ENCODE measurements at regions not wholly inside any gene's neighbourhood (a gene's known extent, or its start where the extent isn't known, plus 50 kb on each side); places are given as distances from the start of the nearest gene placed in this dataset.

GRCh38 chr3:159265705-159266104 is 463.9 kb downstream of the MFSD1 start (continued):
- TF ChIP-seq MAX (IDR thresholded peaks at IDR 0.05; ENCODE audit: low read depth) (no peak), MEF2A (IDR thresholded peaks at IDR 0.05; ENCODE audit: borderline replicate concordance, low read depth) (no peak), ELF1 (IDR thresholded peaks at IDR 0.05) (no peak), TEAD4 (IDR thresholded peaks at IDR 0.05; ENCODE audit: borderline replicate concordance, insufficient read depth) (no peak), ZBTB33 (IDR thresholded peaks at IDR 0.05; ENCODE audit: borderline replicate concordance, low read depth) (no peak), EZH2phosphoT487 (IDR thresholded peaks at IDR 0.05; ENCODE audit: borderline replicate concordance, low read depth) (no peak), SIN3A (IDR thresholded peaks at IDR 0.05; ENCODE audit: borderline replicate concordance, low read depth, low read length) (no peak), RXRA (IDR thresholded peaks at IDR 0.05; ENCODE audit: borderline replicate concordance, low read depth) (no peak), SMC3 (IDR thresholded peaks at IDR 0.05; ENCODE audit: low read depth, low read length) (no peak), IRF3 (IDR thresholded peaks at IDR 0.05; ENCODE audit: low read depth, low read length) (no peak), YY1 (IDR thresholded peaks at IDR 0.05; ENCODE audit: low read depth) (no peak), NFIC (IDR thresholded peaks at IDR 0.05; ENCODE audit: borderline replicate concordance) (no peak), FOSL2 (IDR thresholded peaks at IDR 0.05; ENCODE audit: borderline replicate concordance, low read depth) (no peak), RCOR1 (IDR thresholded peaks at IDR 0.05; ENCODE audit: low read length) (peak; percentile 95)
- TF ChIP-seq, protein P1, sequence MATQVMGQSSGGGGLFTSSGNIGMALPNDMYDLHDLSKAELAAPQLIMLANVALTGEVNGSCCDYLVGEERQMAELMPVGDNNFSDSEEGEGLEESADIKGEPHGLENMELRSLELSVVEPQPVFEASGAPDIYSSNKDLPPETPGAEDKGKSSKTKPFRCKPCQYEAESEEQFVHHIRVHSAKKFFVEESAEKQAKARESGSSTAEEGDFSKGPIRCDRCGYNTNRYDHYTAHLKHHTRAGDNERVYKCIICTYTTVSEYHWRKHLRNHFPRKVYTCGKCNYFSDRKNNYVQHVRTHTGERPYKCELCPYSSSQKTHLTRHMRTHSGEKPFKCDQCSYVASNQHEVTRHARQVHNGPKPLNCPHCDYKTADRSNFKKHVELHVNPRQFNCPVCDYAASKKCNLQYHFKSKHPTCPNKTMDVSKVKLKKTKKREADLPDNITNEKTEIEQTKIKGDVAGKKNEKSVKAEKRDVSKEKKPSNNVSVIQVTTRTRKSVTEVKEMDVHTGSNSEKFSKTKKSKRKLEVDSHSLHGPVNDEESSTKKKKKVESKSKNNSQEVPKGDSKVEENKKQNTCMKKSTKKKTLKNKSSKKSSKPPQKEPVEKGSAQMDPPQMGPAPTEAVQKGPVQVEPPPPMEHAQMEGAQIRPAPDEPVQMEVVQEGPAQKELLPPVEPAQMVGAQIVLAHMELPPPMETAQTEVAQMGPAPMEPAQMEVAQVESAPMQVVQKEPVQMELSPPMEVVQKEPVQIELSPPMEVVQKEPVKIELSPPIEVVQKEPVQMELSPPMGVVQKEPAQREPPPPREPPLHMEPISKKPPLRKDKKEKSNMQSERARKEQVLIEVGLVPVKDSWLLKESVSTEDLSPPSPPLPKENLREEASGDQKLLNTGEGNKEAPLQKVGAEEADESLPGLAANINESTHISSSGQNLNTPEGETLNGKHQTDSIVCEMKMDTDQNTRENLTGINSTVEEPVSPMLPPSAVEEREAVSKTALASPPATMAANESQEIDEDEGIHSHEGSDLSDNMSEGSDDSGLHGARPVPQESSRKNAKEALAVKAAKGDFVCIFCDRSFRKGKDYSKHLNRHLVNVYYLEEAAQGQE (IDR thresholded peaks at IDR 0.05; ENCODE audit: low read depth, low read length), result no peak
- TF ChIP-seq, protein P2, sequence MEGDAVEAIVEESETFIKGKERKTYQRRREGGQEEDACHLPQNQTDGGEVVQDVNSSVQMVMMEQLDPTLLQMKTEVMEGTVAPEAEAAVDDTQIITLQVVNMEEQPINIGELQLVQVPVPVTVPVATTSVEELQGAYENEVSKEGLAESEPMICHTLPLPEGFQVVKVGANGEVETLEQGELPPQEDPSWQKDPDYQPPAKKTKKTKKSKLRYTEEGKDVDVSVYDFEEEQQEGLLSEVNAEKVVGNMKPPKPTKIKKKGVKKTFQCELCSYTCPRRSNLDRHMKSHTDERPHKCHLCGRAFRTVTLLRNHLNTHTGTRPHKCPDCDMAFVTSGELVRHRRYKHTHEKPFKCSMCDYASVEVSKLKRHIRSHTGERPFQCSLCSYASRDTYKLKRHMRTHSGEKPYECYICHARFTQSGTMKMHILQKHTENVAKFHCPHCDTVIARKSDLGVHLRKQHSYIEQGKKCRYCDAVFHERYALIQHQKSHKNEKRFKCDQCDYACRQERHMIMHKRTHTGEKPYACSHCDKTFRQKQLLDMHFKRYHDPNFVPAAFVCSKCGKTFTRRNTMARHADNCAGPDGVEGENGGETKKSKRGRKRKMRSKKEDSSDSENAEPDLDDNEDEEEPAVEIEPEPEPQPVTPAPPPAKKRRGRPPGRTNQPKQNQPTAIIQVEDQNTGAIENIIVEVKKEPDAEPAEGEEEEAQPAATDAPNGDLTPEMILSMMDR (IDR thresholded peaks at IDR 0.05), result no peak
